HG03457 (cell line): ENCODE measurements at regions not wholly inside any gene's neighbourhood (a gene's known extent, or its start where the extent isn't known, plus 50 kb on each side); places are given as distances from the start of the nearest gene placed in this dataset.
"Not testable (repeated sequence)": the region's sequence is repeated elsewhere in the genome, so short reads cannot be mapped to it uniquely, and the experiment has no call there.

ENCODE experiments used
- ATAC-seq: cut with Tn5 transposase; IDR thresholded peaks from one replicate; pipeline ENCODE4 v1.9.1; 2021; ENCODE audit warnings: moderate number of reproducible peaks; ENCODE audit not compliant: unreplicated experiment

GRCh38 chr9:102032614-102033013 lies 294.2 kb upstream of the GRIN3A start:
- no peak for ATAC-seq

- ATAC-seq, result no peak
Measured at GRCh38 chr9:102000956-102001355, 262.5 kb upstream of the GRIN3A start.

GRCh38 chr9:101999441-101999840 lies 261.0 kb upstream of the GRIN3A start:
- ATAC-seq, result no peak

- no peak for ATAC-seq
Measured at GRCh38 chr9:101995231-101995630, 256.8 kb upstream of the GRIN3A start.

- no peak for ATAC-seq
Measured at GRCh38 chr9:101993771-101994170, 255.3 kb upstream of the GRIN3A start.

- no peak for ATAC-seq
Measured at GRCh38 chr9:101991926-101992325, 253.5 kb upstream of the GRIN3A start.

GRCh38 chr9:101977614-101978210 lies 239.3 kb upstream of the GRIN3A start:
- no peak for ATAC-seq

- ATAC-seq, result no peak
Measured at GRCh38 chr9:101970609-101971008, 232.2 kb upstream of the GRIN3A start.

- no peak for ATAC-seq
Measured at GRCh38 chr9:101968392-101968791, 229.9 kb upstream of the GRIN3A start.

- no peak for ATAC-seq
Measured at GRCh38 chr9:101966691-101967090, 228.2 kb upstream of the GRIN3A start.

GRCh38 chr9:101957705-101958104 lies 219.3 kb upstream of the GRIN3A start:
- ATAC-seq, result no peak

GRCh38 chr9:101951598-101951997 lies 213.2 kb upstream of the GRIN3A start:
- no peak for ATAC-seq

GRCh38 chr9:101931756-101932155 lies 193.3 kb upstream of the GRIN3A start:
- ATAC-seq, result no peak

GRCh38 chr9:101930783-101931182 lies 192.3 kb upstream of the GRIN3A start:
- ATAC-seq, result no peak

GRCh38 chr9:101925498-101925897 lies 187.1 kb upstream of the GRIN3A start:
- ATAC-seq, result no peak

GRCh38 chr9:101923451-101923850 lies 185.0 kb upstream of the GRIN3A start:
- no peak for ATAC-seq

- ATAC-seq, result not testable (repeated sequence)
Measured at GRCh38 chr9:101916948-101917347, 178.5 kb upstream of the GRIN3A start.

GRCh38 chr9:101915482-101915881 lies 177.0 kb upstream of the GRIN3A start:
- ATAC-seq, result no peak

GRCh38 chr9:101912698-101913097 lies 174.3 kb upstream of the GRIN3A start:
- ATAC-seq, result no peak

GRCh38 chr9:101907466-101907865 lies 169.0 kb upstream of the GRIN3A start:
- ATAC-seq, result no peak

- ATAC-seq, result no peak
Measured at GRCh38 chr9:101904845-101905244, 166.4 kb upstream of the GRIN3A start.

- ATAC-seq, result no peak
Measured at GRCh38 chr9:101902051-101902450, 163.6 kb upstream of the GRIN3A start.

GRCh38 chr9:101897196-101897595 lies 158.7 kb upstream of the GRIN3A start:
- ATAC-seq, result no peak
